GM21528 (cell line): ENCODE measurements at regions not wholly inside any gene's neighbourhood (a gene's known extent, or its start where the extent isn't known, plus 50 kb on each side); places are given as distances from the start of the nearest gene placed in this dataset.
"Not testable (repeated sequence)": the region's sequence is repeated elsewhere in the genome, so short reads cannot be mapped to it uniquely, and the experiment has no call there.

ENCODE experiments used
- ATAC-seq: cut with Tn5 transposase; IDR thresholded peaks from one replicate; pipeline ENCODE4 v1.9.1; 2021; ENCODE audit warnings: mild to moderate bottlenecking, moderate library complexity; ENCODE audit not compliant: unreplicated experiment, low FRiP score

DNA sequence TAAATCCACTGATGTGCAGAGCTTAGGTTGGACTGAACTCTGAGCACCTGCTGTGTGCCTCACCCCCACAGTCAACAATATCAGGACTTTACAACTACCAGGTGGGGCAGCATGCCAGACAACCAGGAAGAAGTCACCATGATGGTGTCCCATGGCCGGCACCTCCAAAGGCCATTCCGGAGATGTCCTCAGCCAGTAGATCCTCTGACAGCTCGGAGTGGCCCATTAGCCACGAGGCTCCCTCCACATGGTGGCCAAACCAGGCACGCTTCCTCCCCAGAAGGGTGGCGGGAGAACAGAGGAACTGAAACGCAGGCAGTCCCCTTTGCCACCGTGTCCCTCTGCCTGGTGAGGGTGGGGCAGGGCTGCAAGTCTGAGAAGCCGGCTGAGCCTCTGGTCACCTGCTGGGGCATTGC lies 390.0 kb downstream of the TNS3 start:
- ATAC-seq: no peak

DNA sequence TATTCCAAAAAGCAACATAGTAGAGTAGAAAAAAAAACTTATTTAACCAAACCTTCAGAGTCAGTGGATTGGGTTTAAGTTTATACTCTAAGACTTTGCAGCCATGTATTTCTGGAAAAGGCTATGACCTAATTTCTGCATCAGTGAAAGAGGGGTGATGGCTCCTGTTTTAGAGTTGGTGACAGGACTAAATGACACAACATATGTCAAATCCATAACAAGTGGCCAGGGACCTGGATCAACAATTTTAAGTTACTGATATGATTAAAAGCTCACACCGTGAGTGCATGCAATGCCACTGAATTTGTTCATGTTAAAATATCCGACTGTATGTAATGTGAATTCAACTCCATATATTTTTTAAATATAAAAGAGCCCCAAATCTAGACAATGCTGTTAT lies 390.6 kb downstream of the TNS3 start:
- no peak for ATAC-seq

DNA sequence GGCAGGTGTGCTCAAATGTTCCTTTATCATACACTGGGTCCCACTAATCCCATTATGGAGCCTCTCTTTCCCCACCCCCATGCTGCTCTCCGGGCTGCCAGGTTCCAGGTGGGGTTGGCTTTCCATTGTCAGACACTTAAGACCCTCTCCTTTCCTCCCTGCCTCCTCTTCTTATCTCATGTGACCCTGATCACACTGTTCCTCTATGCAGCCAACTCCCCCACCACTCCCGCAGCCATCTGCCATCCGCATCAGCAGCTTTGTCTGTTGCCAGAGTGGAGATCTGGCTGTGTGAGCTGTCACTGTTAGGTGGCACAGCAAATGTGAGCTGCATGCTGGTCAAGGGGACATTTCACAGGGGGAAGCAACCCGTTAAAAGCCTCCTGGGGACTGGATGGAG lies 391.4 kb downstream of the TNS3 start:
- no peak for ATAC-seq

DNA sequence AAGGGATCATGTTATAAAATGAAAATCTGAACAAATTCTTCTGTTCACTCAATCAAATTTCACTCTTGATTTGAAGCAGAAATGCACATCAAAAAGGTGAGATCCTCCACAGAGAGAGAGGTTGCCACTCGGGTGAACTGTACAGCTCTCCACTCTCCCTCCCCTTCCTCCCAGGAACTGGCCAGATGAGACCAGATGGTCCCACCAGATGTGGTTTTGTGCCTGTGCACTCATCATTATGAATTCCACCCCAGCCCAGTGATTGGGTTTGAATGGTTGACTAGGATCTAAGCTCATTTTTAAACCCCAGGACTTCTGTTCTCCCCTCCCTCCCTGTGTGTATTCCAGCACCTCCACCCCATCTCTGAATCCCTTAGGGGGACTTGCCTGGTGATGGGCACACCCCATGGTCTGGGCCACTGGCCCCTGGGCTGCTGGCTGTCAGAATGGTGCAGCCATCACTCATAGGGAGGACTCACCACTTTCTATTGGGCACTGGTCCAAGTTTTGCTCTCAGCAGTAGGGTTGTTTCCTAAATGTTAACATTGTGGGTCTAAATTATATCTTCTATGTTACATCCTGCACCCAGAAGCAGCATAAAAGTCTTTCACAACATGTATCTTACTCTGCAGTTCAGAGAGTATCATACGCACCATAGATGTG lies 393.1 kb downstream of the TNS3 start:
- ATAC-seq: no peak

DNA sequence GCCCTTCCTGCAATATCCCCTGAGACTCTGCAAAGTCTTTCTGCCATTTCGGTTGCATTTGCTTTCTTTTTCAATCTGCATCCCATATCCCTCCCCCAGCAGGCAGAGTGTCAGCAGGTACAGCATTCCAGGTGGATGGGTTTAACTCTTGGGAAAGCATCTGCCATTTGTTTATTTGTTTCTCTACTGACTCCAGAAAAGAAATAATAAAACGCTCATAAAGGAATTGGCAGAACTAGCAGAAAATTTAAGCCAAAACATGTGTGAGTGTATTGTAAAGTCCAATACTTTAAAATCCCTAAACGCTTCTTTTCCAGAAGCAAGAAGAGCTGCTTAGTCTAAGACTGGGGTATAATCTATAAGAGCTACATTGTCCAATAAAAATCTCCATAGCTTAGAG lies 393.8 kb downstream of the TNS3 start:
- ATAC-seq: no peak

DNA sequence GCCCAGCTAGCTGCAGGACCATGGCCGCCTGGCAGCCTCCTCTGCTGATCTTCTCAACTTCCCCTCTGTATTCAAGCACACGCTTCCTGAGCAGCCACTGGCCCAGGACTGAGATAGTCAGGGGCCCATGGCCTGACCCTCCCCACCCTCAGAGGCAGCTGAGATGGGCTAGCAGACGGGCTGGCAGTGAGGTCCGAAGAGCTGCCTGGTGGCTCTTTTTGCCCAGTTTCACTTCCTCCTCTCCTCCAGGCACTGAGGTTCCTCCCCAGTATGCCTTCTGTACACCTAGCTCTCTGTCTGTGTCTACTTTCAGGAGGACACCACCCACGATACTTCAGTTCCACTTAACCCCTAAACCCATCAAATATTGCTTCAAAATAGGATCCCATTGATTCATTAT lies 395.6 kb downstream of the TNS3 start:
- ATAC-seq: peak; percentile 77

DNA sequence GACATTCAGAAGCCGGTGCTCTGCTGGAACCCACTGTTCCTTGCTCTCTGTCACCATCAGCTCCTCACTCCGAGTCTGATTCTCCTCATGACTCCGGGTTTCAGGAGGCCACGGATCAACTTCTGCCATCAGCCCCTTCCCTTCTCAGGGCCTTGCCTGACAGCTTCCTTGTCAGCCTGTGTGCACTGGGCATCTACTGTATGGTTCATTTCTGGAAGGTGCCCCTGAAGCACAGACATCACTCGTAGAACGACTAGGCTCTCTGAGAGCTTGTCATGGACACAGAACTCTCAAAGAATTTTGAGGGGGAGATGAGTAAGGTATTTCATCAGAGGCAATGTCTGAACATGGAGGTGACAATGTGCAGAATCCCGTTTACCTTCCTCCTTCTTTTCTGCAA lies 396.1 kb downstream of the TNS3 start:
- ATAC-seq: no peak

DNA sequence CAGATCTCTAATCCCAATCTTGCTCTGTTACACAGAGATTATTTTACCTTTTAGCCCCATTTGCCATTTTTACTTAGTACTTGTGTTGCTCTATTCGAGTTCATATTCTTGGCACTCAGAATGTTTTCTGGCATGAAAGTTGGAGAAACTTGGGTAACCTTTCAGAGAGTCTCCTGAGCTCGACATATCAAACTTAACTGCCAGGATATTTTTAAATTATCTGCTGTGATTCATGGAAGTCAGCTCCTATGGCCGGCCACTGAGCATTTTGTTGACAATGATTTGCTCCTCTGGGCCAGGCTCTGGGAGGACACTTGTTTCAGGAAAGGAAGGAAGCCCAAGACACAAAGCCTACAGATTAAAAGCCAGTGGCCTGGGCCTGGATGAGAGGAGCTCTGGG lies 396.7 kb downstream of the TNS3 start:
- no peak for ATAC-seq

DNA sequence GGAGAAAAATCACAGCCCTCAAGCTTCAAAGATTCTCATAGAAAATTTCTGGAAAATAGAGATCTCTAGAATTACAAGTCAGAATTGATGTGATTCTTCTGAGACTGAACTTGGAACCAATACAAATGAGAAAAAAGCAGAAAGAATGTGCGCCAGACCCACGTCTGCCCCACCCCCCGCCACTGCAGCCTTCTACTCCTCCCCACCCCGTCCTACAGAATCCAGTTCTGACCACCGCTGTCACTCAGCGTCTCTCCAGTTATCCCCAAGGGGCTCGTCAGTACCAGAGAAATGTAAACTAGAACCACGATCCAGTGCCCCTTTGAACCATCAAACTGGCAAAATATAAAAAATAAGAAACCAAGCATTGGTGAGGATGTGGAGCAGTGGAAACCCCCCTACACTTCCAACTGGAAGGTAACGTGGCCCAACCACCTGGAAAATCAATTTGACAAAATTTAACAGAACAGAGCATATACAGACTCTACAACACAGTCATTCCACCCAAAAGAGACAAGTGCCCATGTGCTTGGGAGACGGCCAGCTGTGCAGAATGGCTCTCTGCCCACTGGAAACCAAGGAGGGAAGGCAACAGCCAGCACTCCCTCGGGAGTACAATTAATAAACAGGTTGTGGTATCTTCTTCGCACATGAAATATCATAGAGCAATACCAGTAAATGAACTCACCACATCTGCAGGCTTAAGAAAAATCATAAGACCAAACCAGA lies 397.9 kb downstream of the TNS3 start:
- no peak for ATAC-seq

DNA sequence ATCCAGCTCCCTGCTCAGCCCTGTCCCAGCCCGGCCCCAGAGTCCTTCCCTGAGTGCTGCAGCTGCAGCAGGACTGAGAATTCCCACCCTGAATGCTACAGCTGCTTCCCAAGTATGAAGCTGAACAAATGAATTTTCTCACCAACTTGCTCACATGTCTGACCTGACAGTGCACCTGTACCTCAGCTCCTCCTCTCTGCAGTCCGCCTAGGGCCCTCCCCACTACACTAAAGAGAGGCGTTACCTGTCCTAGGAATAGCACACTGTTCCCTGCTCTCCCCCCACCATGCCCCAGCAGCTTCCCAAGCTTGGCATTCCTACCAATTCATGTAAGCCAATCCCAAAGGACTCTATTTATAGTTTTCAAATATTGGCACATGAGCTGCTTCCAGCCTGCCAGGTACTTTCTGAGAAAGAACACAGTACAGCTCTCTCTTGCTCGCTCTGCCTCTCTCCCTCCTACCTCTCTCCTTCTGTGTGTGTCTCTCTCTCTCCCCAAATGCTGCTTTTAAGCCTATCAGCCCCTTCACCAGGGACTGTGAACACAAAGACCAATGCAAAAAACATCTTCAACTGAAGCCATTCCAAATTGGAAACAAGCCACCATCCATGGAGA lies 400.1 kb downstream of the TNS3 start:
- ATAC-seq: no peak

DNA sequence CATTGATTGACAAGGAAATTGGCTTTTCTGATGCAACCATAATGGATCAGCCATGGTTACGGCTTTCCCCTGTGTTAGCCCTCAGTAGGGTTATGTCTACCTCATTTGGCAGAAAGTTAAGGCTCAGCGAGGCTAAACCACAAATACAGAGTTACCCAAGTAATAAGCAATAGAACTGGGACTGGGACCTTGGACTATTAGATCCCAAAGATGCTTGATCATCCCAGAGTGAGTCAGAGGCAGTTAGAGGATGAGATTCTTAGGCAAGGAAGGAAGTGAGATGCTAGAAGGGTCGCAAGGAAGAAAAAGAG lies 401.4 kb downstream of the TNS3 start:
- ATAC-seq: no peak

DNA sequence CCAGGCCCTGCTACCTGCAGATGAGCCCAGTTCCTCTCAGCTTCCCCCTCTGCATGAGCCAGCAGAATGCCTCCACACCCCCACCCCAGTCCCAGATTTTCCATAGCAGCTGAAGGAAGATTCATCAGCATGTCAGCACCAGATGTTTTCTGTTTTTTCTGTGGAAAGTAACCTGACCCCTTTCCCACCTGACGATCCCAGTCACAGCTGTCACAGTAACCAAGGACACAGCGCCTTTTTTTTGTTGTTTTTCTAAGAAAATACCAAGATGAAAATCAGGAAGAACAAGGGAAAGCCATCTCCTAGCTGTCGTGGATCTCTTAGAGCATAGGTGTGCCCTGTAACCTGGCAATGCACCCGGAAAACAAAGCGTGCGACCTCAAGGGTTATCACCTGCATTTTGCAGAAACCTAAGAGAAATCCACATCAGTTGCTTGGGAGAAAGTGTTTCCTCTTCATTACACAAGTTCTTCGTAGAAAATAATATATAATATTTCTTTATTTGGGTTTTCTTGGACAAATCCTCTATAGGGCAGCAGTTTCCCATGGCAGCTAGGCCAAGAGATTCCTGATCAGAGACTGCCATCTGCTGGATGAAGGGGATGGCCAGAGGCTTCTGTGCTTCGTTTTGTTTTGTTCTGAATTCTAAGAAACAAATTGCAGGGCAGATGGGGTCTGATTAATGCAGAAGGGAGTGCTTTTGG lies 401.9 kb downstream of the TNS3 start:
- no peak for ATAC-seq

DNA sequence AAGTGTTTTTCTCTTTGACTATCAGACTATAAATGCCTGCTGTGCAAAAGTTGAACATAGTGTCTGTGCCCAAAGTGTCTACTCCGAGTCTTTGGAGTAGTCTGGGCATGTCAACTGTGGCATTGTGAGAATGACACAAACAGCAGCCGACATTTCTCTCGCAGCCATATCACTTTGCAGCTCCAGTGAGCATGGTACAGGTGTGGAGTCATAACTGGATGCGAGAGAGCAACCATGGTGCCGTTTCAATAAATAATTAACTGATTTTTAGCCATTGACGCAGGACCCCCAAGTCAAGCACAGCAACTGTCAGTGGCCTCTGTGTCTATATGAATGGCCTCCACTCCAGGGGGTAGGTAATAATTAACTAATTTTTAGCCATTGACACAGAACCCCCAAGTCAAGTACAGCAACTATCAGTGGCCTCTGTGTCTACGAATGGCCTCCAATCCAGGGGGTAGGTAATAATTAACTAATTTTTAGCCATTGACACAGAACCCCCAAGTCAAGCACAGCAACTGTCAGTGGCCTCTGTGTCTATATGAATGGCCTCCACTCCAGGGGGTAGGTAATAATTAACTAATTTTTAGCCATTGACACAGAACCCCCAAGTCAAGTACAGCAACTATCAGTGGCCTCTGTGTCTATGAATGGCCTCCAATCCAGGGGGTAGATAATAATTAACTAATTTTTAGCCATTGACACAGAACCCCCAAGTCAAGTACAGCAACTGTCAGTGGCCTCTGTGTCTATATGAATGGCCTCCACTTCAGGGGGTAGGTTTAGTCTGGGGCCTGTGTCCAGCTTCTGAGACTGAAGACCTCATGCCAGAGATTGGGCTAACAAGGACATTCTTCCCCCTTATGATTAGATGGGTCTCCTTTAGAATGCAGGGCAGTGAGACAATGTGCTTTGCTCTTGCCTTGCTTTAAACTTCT lies 409.0 kb downstream of the TNS3 start:
- not testable (repeated sequence) for ATAC-seq

DNA sequence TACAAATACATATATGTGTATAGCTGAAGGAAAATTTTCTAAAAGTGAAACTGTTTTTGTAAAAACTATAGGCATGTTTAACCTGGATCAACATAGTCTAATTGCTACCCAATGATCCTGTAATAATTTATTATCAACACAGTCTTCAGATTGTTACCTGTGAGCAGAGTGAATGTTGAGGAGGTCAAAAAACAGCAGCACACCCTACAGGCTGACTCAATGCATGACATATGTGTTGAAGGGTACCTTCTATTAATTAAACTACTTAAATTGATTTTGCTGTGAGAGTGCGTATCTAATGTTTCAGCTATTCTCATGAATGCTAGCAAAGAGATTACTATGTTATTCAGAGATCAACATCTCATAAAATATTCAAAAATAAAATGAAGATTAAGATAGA lies 411.4 kb downstream of the TNS3 start:
- no peak for ATAC-seq

DNA sequence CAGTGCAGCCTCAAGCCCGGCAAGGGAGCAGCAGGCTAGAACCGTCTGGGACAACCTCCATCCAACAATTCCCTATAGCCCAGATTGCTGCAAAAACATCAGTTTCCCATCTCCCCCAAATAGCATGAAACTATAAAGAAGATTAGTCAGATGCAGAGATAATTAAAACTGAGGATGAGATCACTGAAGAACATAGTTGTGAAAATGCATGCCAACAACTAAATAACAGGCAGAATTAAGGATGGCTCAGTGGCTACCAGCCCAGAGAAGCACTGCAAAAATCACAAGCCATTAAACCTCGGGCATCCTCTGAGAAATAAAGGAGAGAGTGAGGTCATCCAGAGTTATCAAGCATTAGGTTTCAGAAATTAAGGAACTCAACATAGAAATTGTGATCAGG lies 427.1 kb downstream of the TNS3 start:
- no peak for ATAC-seq

DNA sequence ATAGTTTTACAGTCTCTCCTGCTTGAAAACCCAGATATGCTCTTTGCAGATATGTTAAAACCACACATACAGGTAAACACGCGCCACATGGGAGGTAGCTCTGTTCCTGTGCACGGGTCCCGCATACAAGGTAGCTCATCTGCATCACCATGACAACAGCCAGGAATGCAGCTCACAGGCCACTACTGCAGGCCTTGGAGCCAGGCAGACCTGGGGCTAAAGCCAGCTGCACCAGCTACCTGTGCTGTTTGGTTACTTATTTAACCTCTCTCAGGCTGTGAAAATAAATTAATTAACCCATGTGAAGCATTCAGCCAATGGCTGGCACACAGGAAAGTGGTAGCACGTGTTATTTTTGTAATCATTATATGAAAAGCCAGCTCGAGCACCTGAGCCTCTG lies 428.3 kb downstream of the TNS3 start:
- no peak for ATAC-seq

DNA sequence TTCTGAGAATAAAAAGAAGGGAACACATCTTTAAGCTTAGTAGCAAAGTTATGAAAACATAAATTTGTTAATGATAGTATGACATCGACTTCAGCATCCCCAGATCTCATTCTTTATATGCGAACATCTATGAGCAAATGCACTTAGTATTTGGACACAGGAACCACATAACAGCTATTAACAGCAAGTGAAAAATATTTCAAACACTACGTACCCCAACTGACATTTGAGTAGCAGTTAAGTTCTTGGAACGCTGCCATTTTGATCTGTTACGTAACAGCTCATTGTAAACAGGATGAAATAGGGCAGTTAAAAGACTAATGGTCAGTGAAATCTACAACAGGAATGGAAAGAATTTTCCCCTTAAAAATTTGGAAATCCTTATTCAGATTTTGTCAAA lies 428.9 kb downstream of the TNS3 start:
- ATAC-seq: no peak

DNA sequence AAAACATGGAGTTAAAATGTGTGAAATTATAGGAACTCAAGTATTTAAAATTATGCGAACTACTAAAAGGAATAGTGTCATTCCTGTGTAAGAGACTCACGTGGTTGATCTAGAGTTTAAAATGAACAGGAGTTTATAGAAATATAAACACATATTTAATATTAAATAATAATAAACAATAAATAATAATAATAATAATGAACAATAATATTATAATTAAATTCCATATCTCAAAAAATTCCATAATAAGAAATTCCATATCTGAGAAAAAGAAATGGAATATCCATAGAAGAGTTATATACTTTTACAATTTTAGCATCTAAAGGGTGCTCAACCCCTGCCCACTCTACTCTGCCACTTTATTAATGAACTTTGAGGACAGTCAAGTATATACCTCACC lies 429.6 kb downstream of the TNS3 start:
- ATAC-seq: no peak

DNA sequence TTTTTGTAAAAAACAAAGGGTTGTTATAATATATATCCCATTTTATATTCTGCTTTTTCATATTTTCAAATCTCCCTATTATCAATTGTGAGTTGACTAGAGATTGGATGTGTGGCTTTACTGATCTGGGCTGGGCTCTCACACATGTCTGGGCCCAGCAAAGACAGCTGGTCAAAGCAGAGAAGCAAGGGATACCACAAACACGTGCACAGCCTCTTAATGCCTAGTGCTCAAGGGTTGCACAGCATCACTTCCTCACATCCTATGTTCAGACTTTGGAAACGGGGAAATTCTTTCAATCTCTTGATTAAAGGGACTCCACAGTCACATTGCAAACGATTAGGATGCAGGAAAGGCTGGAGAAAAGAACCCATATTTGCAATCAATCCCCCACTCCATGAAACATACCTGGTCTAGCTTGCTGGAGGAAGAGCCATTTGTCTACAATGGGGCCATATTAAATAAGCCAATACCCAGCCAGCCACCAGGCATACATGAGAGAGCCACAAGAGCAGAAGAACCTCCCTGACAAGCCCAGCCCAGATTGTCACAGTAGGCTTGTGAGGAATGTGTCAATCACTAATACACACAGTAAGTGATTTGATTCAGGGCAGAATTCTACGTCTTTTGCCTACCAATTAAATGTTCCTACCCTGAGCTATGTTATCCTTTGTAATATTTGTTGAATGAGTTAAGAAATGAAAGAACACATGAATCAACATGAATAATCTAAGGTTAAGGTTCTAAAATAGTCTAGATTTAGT lies 431.2 kb downstream of the TNS3 start:
- ATAC-seq: no peak

DNA sequence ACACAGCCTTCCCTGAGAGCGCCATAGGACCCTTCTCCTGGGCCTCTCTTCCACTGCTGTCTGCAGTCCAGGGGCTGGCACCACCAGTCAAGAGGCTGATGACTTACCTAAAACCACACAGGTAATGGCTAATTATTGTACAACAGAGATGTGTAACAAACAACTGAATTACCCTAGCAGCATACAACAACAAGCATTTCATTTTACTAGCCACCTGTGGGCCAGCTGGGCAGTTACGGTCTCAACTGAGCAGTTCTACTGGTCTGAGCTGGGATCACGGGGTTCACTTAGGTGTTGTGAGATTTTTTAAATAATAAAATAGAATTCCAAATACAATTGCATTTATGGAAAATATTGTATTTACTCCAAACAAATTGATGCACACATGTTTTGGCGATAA lies 431.9 kb downstream of the TNS3 start:
- peak; percentile 14 for ATAC-seq
